Neural cell (in vitro differentiated cells): ENCODE measurements at regions not wholly inside any gene's neighbourhood (a gene's known extent, or its start where the extent isn't known, plus 50 kb on each side); places are given as distances from the start of the nearest gene placed in this dataset.
"Not testable (repeated sequence)": the region's sequence is repeated elsewhere in the genome, so short reads cannot be mapped to it uniquely, and the experiment has no call there.

Source experiments
- H2AFZ ChIP-seq: fragments of 200-600, 300-800 bp; sonication (generic), shearing (Covaris generic); 2 replicates; pipeline ENCODE4 v1.6.0; 2014; ENCODE audit warnings: low read depth, mild to moderate bottlenecking, antibody characterized with exemption, low read length, moderate library complexity
- H3F3A ChIP-seq: fragments of 200-600 bp; shearing (Covaris generic); 2 replicates; pipeline ENCODE4 v1.6.1; 2016; ENCODE audit warnings: mild to moderate bottlenecking, moderate library complexity, mixed read lengths, antibody characterized with exemption, low read length; ENCODE audit not compliant: insufficient read depth, poor library complexity, severe bottlenecking
- H3K27ac ChIP-seq: fragments of 200-600, 300-800 bp; sonication (generic), shearing (Covaris generic); 2 replicates; pipeline ENCODE4 v1.5.1; 2014; ENCODE audit warnings: mild to moderate bottlenecking, low read length, moderate library complexity
- H3K27me3 ChIP-seq: fragments of 300-800, 200-600 bp; sonication (generic), shearing (Covaris generic); 2 replicates; pipeline ENCODE4 v1.6.0; 2014; ENCODE audit warnings: mild to moderate bottlenecking, low read depth, low read length, moderate library complexity; ENCODE audit not compliant: insufficient read depth
- H3K36me3 ChIP-seq: fragments of 300-800, 200-600 bp; sonication (generic), shearing (Covaris generic); 2 replicates; pipeline ENCODE4 v1.5.1; 2014; ENCODE audit warnings: mild to moderate bottlenecking, antibody characterized with exemption, low read length, moderate library complexity; ENCODE audit not compliant: insufficient read depth
- H3K4me2 ChIP-seq: fragments of 300-800, 200-600 bp; sonication (generic), shearing (Covaris generic); 2 replicates; pipeline ENCODE4 v1.6.0; 2014; ENCODE audit warnings: mild to moderate bottlenecking, low read length
- H3K4me3 ChIP-seq: fragments of 300-800, 200-600 bp; sonication (generic), shearing (Covaris generic); 2 replicates; pipeline ENCODE4 v1.5.1; 2014; ENCODE audit warnings: mild to moderate bottlenecking, low read length, moderate library complexity
- H3K79me2 ChIP-seq: fragments of 200-600 bp; shearing (Covaris generic); replicated peaks from 2 replicates; pipeline ENCODE4 v1.6.0; 2014; ENCODE audit warnings: mild to moderate bottlenecking, low read length, moderate library complexity; ENCODE audit not compliant: insufficient read depth
- H3K9ac ChIP-seq: fragments of 300-800, 200-600 bp; sonication (generic), shearing (Covaris generic); 2 replicates; pipeline ENCODE4 v1.6.1; 2016; ENCODE audit warnings: mild to moderate bottlenecking, low read length, mixed read lengths
- H3K9me2 ChIP-seq: fragments of 200-600 bp; shearing (Covaris generic); 2 replicates; pipeline ENCODE4 v1.6.1; 2016; ENCODE audit warnings: mild to moderate bottlenecking, low read length, mixed read lengths; ENCODE audit not compliant: insufficient read depth
- H3K9me3 ChIP-seq: fragments of 200-600, 300-800 bp; sonication (generic), shearing (Covaris generic); 2 replicates; pipeline ENCODE4 v1.6.1; 2016; ENCODE audit warnings: mild to moderate bottlenecking, mixed run types, low read length, moderate library complexity, mixed read lengths
- H4K20me1 ChIP-seq: fragments of 200-600 bp; shearing (Covaris generic); 2 replicates; pipeline ENCODE4 v1.6.1; 2016; ENCODE audit warnings: mild to moderate bottlenecking, mixed run types; ENCODE audit not compliant: insufficient read depth
- EP300 ChIP-seq: fragments of 450-650 bp; conservative IDR thresholded peaks from 2 replicates; pipeline ENCODE4 v1.6.1; 2014; ENCODE audit warnings: antibody characterized with exemption, mild to moderate bottlenecking, moderate library complexity; ENCODE audit not compliant: poor library complexity, severe bottlenecking
- EZH2 ChIP-seq: fragments of 200-600, 300-800 bp; shearing (Covaris generic), sonication (generic); IDR thresholded peaks from 2 replicates; pipeline ENCODE4 v1.6.1; 2014; ENCODE audit warnings: antibody characterized with exemption, low read length, borderline replicate concordance, mild to moderate bottlenecking; ENCODE audit not compliant: insufficient read depth, poor library complexity, severe bottlenecking
- MXI1 ChIP-seq: fragments of 450-650 bp; conservative IDR thresholded peaks from 2 replicates; pipeline ENCODE4 v1.6.1; 2014; ENCODE audit warnings: antibody characterized with exemption, mild to moderate bottlenecking; ENCODE audit not compliant: poor library complexity, severe bottlenecking
- POLR2AphosphoS5 ChIP-seq: IDR thresholded peaks from 2 replicates; pipeline ENCODE4 v1.6.1; 2012
- RAD21 ChIP-seq: fragments of 450-650 bp; conservative IDR thresholded peaks from 2 replicates; pipeline ENCODE4 v1.6.1; 2014; ENCODE audit warnings: antibody characterized with exemption, mild to moderate bottlenecking, moderate library complexity
- SMC3 ChIP-seq: fragments of 450-650 bp; conservative IDR thresholded peaks from 2 replicates; pipeline ENCODE4 v1.6.1; 2014; ENCODE audit warnings: antibody characterized with exemption, mild to moderate bottlenecking, moderate library complexity; ENCODE audit not compliant: poor library complexity
- TAF1 ChIP-seq: IDR thresholded peaks from 2 replicates; pipeline ENCODE4 v1.6.1; 2012; ENCODE audit warnings: low read depth
- TF ChIP-seq, protein P1 (sequence below): fragments of 450-650 bp; IDR thresholded peaks from 2 replicates; pipeline ENCODE4 v1.5.1; 2014; ENCODE audit warnings: antibody characterized with exemption, mild to moderate bottlenecking, moderate library complexity; ENCODE audit not compliant: poor library complexity, severe bottlenecking
- TF ChIP-seq, protein P2 (sequence below): IDR thresholded peaks from 2 replicates; pipeline ENCODE4 v1.6.1; 2012; ENCODE audit warnings: borderline replicate concordance

DNA sequence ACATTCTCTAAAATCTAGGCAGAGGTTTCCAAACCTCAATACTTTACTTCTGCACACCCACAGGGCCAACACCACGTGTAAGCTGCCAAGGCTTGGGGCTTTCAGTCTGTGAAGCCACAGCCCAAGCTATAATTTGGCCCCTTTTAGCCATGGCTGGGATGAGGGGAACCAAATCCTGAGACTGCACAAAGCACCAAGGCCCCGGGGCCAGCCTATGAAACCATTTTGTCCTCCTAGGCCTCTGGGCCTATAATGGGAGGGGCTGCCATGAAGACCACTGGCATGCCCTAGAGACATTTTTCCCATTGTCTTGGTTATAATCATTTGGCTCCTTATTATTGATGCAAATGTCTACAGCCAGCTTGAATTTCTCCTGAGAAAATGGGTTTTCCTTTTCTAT, 513.0 kb upstream of the ADGRB3 start:
- Histone ChIP-seq H3K36me3 (no peaks in the 10 kb centered on the region), H3K4me2 (no peak overlapping the region), H4K20me1 (no peaks in the 10 kb centered on the region), H2AFZ (no peak overlapping the region), H3K9me3 (no peaks in the 10 kb centered on the region), H3K9me2 (no peaks in the 10 kb centered on the region), H3K79me2 (no peaks in the 10 kb centered on the region), H3K4me3 (no peak overlapping the region), H3K9ac (no peak overlapping the region), H3K27me3 (no peaks in the 10 kb centered on the region), H3K27ac (no peak overlapping the region), H3F3A (no peaks in the 10 kb centered on the region)
- TF ChIP-seq SMC3 (no peak), POLR2AphosphoS5 (no peak), EP300 (no peak), TAF1 (no peak), MXI1 (no peak), EZH2 (no peak), RAD21 (no peak)
- TF ChIP-seq, protein P1, sequence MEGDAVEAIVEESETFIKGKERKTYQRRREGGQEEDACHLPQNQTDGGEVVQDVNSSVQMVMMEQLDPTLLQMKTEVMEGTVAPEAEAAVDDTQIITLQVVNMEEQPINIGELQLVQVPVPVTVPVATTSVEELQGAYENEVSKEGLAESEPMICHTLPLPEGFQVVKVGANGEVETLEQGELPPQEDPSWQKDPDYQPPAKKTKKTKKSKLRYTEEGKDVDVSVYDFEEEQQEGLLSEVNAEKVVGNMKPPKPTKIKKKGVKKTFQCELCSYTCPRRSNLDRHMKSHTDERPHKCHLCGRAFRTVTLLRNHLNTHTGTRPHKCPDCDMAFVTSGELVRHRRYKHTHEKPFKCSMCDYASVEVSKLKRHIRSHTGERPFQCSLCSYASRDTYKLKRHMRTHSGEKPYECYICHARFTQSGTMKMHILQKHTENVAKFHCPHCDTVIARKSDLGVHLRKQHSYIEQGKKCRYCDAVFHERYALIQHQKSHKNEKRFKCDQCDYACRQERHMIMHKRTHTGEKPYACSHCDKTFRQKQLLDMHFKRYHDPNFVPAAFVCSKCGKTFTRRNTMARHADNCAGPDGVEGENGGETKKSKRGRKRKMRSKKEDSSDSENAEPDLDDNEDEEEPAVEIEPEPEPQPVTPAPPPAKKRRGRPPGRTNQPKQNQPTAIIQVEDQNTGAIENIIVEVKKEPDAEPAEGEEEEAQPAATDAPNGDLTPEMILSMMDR = no peak
- TF ChIP-seq, protein P2, sequence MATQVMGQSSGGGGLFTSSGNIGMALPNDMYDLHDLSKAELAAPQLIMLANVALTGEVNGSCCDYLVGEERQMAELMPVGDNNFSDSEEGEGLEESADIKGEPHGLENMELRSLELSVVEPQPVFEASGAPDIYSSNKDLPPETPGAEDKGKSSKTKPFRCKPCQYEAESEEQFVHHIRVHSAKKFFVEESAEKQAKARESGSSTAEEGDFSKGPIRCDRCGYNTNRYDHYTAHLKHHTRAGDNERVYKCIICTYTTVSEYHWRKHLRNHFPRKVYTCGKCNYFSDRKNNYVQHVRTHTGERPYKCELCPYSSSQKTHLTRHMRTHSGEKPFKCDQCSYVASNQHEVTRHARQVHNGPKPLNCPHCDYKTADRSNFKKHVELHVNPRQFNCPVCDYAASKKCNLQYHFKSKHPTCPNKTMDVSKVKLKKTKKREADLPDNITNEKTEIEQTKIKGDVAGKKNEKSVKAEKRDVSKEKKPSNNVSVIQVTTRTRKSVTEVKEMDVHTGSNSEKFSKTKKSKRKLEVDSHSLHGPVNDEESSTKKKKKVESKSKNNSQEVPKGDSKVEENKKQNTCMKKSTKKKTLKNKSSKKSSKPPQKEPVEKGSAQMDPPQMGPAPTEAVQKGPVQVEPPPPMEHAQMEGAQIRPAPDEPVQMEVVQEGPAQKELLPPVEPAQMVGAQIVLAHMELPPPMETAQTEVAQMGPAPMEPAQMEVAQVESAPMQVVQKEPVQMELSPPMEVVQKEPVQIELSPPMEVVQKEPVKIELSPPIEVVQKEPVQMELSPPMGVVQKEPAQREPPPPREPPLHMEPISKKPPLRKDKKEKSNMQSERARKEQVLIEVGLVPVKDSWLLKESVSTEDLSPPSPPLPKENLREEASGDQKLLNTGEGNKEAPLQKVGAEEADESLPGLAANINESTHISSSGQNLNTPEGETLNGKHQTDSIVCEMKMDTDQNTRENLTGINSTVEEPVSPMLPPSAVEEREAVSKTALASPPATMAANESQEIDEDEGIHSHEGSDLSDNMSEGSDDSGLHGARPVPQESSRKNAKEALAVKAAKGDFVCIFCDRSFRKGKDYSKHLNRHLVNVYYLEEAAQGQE = no peak

DNA sequence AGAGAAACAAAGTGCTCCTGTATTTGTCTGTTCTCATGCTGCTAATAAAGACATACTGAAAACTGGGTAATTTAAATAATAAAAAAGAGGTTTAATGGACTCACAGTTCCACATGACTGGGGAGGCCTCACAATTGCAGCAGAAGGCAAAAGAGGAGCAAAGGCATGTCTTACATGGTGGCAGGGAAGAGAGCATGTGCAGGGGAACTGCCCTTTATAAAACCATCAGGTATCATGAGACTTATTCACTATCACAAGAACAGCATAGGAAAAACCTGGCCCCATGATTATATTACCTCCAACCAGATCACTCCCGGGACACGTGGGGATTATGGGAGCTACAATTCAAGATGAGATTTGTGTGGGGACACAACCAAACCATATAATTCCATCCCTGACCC, 514.1 kb upstream of the ADGRB3 start:
- not testable (repeated sequence) for H3K27me3 ChIP-seq, H3K9me3 ChIP-seq, H3K27ac ChIP-seq, H3K9ac ChIP-seq, H3K79me2 ChIP-seq, H3K9me2 ChIP-seq, H3K4me2 ChIP-seq, H2AFZ ChIP-seq, H4K20me1 ChIP-seq, H3F3A ChIP-seq, H3K4me3 ChIP-seq, H3K36me3 ChIP-seq

DNA sequence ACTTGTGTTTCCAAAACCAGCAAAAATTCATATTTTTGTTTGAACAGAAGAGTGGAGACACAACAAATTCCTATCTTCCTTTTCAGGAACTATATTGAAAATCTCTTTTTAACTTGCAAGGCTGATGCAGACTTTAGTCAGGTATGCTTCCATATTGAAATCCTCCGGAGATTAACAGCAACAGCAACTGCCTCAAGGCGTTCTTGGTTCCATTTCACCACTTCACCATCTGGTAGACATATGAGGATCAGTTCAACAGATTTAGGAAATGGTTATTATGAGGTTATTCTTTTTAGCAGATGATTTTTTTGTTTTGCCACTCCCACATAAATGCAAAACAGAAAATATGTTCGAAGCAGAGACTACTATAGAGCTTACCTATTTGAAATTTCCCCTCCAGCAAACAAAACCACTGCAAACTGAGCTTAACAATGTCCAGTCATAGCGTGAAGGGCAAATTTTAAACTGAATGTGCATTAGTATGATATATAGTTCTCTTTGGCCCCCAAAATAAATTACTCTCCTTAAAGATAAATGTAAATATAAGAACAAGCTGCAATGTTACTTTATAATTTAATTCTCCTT, 520.5 kb upstream of the ADGRB3 start:
- Histone ChIP-seq H2AFZ (no peak overlapping the region), H3F3A (no peaks in the 10 kb centered on the region), H4K20me1 (no peaks in the 10 kb centered on the region), H3K36me3 (no peaks in the 10 kb centered on the region), H3K79me2 (no peaks in the 10 kb centered on the region), H3K27ac (no peak overlapping the region), H3K9me2 (no peaks in the 10 kb centered on the region), H3K27me3 (no peaks in the 10 kb centered on the region), H3K4me3 (no peak overlapping the region), H3K9ac (no peak overlapping the region), H3K4me2 (no peak overlapping the region), H3K9me3 (no peaks in the 10 kb centered on the region)
- no peak for TF ChIP-seq SMC3
- TF ChIP-seq MXI1 = no peak
- TF ChIP-seq EZH2 = no peak
- TF ChIP-seq POLR2AphosphoS5 = no peak
- no peak for TF ChIP-seq TAF1
- TF ChIP-seq EP300 = no peak
- TF ChIP-seq, protein P2 = no peak
- TF ChIP-seq, protein P1 = no peak
- TF ChIP-seq RAD21 = no peak
